Peyer's patch (tissue), 4 donors: ENCODE measurements at regions not wholly inside any gene's neighbourhood (a gene's known extent, or its start where the extent isn't known, plus 50 kb on each side); places are given as distances from the start of the nearest gene placed in this dataset.
"Not testable (repeated sequence)": the region's sequence is repeated elsewhere in the genome, so short reads cannot be mapped to it uniquely, and the experiment has no call there.

Experiments
- DNase-seq, 3 donors: peaks; one replicate each; pipeline ENCODE4 v3.0.0-alpha.2; 2017 to 2019
- H3K27ac ChIP-seq, 4 donors: fragments of 200-600 bp; sonication (generic); one replicate each; pipeline ENCODE4 v1.5.1; 2016 to 2019
- H3K27me3 ChIP-seq, 2 donors: fragments of 200-600 bp; sonication (generic); one replicate each; pipeline ENCODE4 v1.5.1; 2019
- H3K36me3 ChIP-seq, 3 donors: fragments of 200-600 bp; sonication (generic); one replicate each; pipeline ENCODE4 v1.5.1; 2016 to 2019
- H3K4me1 ChIP-seq, 4 donors: fragments of 200-600 bp; sonication (generic); one replicate each; pipeline ENCODE4 v1.5.1; 2016 to 2019
- H3K4me3 ChIP-seq, 4 donors: fragments of 200-600 bp; sonication (generic); 1 replicate in 3 of 4; 2 replicates in 1 of 4; pipeline ENCODE4 v1.5.1; 2016 to 2019; ENCODE audit warnings: mild to moderate bottlenecking in 1 of 4
- H3K9me3 ChIP-seq, 4 donors: fragments of 200-600 bp; sonication (generic); one replicate each; pipeline ENCODE4 v1.5.1; 2016 to 2019; ENCODE audit warnings: mild to moderate bottlenecking in 1 of 4
- POLR2A ChIP-seq, 2 donors: fragments of 450-650 bp; IDR thresholded peaks; one replicate each; pipeline ENCODE4 v1.5.1; 2017; ENCODE audit warnings: antibody characterized with exemption in 2 of 2, mild to moderate bottlenecking in 2 of 2, moderate library complexity in 2 of 2
- TF ChIP-seq, protein P1 (sequence below), 6 experiments: fragments of 450-650 bp in 4 of 6; fragments of 200-600 bp in 2 of 6; sonication (generic) in 1 of 6; IDR thresholded peaks; one replicate each; pipeline ENCODE4 v1.5.1; 2017 to 2019; ENCODE audit warnings: antibody characterized with exemption in 6 of 6, mild to moderate bottlenecking in 3 of 6, moderate library complexity in 1 of 6

DNA sequence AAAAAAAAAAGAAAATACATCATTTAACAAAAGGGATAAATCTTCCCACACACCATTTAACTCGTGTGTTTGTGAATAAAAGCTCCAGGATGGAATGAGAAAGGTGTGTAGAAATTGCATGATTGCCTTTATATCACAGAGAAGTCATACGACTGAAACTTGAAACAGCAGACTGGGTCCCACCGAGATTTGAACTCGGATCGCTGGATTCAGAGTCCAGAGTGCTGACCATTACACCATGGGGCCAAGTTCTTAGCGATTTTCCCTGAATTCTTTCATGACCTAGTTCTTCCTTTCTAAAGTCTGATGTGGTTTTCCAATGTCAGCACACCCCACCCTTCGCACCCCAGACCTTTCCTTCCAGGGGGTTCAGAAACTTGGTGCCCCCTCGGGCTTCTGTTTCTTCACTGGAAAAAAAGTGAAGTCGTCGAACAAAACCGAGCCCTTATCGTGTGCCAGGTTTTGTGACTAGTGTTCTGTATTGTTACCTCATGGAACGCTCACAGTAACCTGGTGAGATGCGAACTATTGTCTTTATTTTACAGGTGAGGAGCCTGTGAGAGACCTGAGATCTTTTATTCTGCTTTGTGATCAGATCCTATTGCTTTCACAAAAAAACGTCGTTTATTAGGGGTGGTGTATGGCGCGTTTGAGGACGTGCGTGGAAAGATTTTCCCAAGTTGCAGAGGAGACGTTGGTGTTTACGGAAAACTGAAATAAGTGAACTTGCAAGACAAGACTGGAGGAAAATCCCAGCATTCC lies 120.8 kb downstream of the OR2B2 start:
- H3K9me3 ChIP-seq = peaks cover 0 to 3% (median 0%) of the 10 kb centered on the region in 4 donors
- no peaks in the 10 kb centered on the region for H3K27me3 ChIP-seq
- peak overlapping the region; percentile 15 to 80 (median 54) for H3K27ac ChIP-seq
- peak in 1 of 3 donors; percentile 60 for DNase-seq
- TF ChIP-seq POLR2A (IDR thresholded peaks at IDR 0.05) = no peak
- TF ChIP-seq, protein P1, sequence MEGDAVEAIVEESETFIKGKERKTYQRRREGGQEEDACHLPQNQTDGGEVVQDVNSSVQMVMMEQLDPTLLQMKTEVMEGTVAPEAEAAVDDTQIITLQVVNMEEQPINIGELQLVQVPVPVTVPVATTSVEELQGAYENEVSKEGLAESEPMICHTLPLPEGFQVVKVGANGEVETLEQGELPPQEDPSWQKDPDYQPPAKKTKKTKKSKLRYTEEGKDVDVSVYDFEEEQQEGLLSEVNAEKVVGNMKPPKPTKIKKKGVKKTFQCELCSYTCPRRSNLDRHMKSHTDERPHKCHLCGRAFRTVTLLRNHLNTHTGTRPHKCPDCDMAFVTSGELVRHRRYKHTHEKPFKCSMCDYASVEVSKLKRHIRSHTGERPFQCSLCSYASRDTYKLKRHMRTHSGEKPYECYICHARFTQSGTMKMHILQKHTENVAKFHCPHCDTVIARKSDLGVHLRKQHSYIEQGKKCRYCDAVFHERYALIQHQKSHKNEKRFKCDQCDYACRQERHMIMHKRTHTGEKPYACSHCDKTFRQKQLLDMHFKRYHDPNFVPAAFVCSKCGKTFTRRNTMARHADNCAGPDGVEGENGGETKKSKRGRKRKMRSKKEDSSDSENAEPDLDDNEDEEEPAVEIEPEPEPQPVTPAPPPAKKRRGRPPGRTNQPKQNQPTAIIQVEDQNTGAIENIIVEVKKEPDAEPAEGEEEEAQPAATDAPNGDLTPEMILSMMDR (IDR thresholded peaks at IDR 0.05) = no peak
- H3K4me1 ChIP-seq = peaks cover 0 to 22% (median 7%) of the 10 kb centered on the region in 4 donors
- peak overlapping the region; percentile 24 to 50 (median 46) for H3K4me3 ChIP-seq
- no peaks in the 10 kb centered on the region for H3K36me3 ChIP-seq

DNA sequence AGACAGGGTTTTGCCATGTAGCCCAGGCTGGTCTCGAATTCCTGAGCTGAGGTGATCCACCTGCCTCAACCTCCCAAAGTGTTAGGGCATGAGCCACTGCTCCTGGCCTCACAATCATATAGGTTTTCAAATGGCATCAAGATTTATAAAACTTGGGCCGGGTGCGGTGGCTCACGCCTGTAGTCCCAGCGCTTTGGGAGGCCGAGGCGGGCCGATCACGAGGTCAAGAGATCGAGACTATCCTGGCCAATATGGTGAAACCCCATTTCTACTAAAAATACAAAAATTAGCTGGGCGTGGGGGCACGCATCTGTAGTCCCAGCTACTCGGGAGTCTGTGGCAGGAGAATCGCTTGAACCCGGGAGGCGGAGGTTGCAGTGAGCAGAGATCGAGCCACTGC lies 123.8 kb downstream of the OR2B2 start:
- H3K4me3 ChIP-seq, H3K36me3 ChIP-seq, H3K9me3 ChIP-seq, DNase-seq, H3K27ac ChIP-seq, H3K27me3 ChIP-seq: not testable (repeated sequence)
- peaks cover 0 to 16% (median 7%) of the 10 kb centered on the region in 4 donors for H3K4me1 ChIP-seq

DNA sequence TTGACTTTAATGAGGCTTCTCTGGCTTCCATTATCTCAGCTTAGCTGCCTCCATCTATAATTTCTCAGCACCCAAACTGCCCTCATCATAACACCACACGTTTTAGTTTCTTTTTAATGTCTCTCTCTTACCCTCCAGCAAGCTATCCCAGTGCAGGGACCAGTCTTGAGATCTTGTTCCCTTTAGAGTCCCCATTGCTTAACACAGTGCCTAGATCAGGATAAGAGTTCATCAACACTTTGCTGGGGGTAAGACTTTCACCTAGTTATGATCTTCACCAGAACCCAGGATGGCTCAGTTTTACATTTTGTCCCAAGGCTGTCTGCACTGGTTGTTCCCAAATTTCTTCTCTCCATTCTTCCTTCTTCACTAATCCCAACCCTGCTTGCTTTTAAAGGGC lies 126.1 kb downstream of the OR2B2 start:
- TF ChIP-seq, protein P1 (IDR thresholded peaks at IDR 0.05) = no peak
- no peak for TF ChIP-seq POLR2A (IDR thresholded peaks at IDR 0.05)
- no peaks in the 10 kb centered on the region for H3K9me3 ChIP-seq
- H3K36me3 ChIP-seq = no peaks in the 10 kb centered on the region
- no peaks in the 10 kb centered on the region for H3K4me1 ChIP-seq
- no peaks in the 10 kb centered on the region for H3K27me3 ChIP-seq
- H3K27ac ChIP-seq = no peak overlapping the region
- no peak for DNase-seq
- H3K4me3 ChIP-seq = no peak overlapping the region

DNA sequence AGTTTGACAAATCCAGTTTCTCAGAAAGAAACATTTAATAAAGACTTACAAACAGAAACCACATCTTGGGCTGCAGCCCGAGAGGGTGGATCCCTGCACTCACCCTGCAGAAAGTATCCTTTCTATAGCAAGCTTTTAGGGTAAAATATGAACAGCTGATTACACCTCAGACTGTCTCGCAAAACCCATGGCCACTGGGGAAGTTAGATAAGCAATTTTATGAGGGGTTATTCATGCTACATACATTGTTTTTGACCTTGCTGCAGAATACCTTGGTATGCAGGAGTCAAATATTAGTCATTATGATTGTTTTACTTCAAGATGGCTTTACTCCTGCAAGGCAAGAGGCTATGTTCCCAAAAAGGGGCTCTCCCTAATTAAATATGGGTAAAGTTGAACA lies 126.9 kb downstream of the OR2B2 start:
- no peak for TF ChIP-seq POLR2A (IDR thresholded peaks at IDR 0.05)
- TF ChIP-seq, protein P1 (IDR thresholded peaks at IDR 0.05) = no peak
- DNase-seq = no peak
- H3K27ac ChIP-seq = no peak overlapping the region

DNA sequence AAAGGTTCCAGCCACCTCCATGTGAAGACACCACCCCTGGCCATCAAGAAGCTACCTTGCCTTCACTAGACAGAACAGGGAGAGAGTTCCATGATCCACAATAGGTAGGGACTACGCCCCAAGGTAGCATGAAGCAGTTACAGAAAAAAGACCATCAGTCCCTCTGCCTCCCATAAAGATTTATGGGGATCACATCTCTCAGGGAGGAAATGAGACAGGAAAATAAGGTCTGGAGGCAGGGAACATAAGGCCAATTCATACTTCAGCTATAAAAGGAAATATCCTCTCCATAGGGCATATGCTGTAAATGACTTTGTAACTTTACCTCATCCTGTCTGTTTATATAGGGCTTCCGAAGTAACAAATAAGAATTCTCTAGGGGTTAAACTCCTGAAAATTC lies 129.4 kb downstream of the OR2B2 start:
- Histone ChIP-seq H3K9me3 (no peaks in the 10 kb centered on the region), H3K36me3 (no peaks in the 10 kb centered on the region), H3K27me3 (no peaks in the 10 kb centered on the region), H3K4me3 (no peak overlapping the region), H3K27ac (no peak overlapping the region), H3K4me1 (no peaks in the 10 kb centered on the region)
- TF ChIP-seq, protein P1 (IDR thresholded peaks at IDR 0.05) = no peak
- no peak for TF ChIP-seq POLR2A (IDR thresholded peaks at IDR 0.05)
- DNase-seq = no peak

More for the DNA sequence above, 126.9 kb downstream of the OR2B2 start:
- H3K27me3 ChIP-seq = no peaks in the 10 kb centered on the region
- H3K4me1 ChIP-seq = no peaks in the 10 kb centered on the region
- no peaks in the 10 kb centered on the region for H3K9me3 ChIP-seq
- no peaks in the 10 kb centered on the region for H3K36me3 ChIP-seq
- no peak overlapping the region for H3K4me3 ChIP-seq

DNA sequence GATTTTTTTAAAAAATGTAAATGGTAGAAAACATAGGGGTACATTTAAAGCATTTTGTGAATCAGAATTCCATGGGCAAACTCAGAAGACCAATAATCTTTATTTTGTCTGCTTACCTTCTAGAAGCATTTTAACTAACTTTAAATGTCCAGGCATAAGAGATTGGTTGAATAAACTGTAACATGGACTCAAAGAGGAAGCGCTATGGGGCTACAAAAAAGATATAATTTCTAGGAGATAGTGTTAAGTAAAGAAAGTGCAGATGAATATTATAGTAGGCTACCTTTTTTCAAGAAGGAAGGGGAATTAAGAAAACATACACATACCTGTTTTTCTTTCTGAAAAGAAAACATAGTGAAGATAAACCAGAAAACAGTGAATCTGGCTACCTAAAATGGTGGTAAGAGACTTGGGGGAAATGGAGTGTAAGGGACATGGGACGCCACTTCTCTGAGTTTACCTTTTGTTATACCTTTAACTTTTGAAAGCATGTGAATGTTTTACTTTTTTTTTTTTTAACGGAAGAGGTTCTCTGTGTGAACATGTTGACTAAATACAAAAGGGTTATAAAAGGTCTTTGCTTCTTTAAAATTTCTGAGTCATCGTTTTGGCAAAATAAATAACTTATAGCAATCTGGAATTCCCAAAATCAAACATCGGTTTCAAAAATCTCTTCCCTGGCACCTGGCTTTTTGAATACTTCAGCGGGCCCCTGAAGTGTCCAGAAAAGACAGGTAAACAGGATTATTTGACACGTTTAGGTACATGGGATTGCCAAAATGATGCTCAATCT lies 133.4 kb downstream of the OR2B2 start:
- DNase-seq = no peak
- no peak for TF ChIP-seq POLR2A (IDR thresholded peaks at IDR 0.05)
- TF ChIP-seq, protein P1 (IDR thresholded peaks at IDR 0.05) = no peak
- H3K27ac ChIP-seq = no peak overlapping the region
- no peak overlapping the region for H3K4me3 ChIP-seq
- no peaks in the 10 kb centered on the region for H3K27me3 ChIP-seq
- no peaks in the 10 kb centered on the region for H3K9me3 ChIP-seq
- H3K4me1 ChIP-seq = peaks cover 0 to 4% (median 2%) of the 10 kb centered on the region in 4 donors
- no peaks in the 10 kb centered on the region for H3K36me3 ChIP-seq
